Endothelial cell of umbilical vein (primary cell): ENCODE measurements at regions not wholly inside any gene's neighbourhood (a gene's known extent, or its start where the extent isn't known, plus 50 kb on each side); places are given as distances from the start of the nearest gene placed in this dataset.

ENCODE experiments used
- BruUV-seq: library from RNA; stranded (reverse); fragments of 400-500 nt; replicated peaks from 2 replicates; lab custom pipeline; 2021; lab: Mats Ljungman, UMichigan
- CTCF ChIA-PET: fragments of 300-600, 350-600 bp; sonication (Branson Sonifier 250); formaldehyde crosslinking; loops from one replicate; lab custom pipeline; 2021; ENCODE audit warnings: antibody characterized with exemption, inconsistent platforms; lab: Charles Lee
- POLR2A ChIA-PET: fragments of 300-600, 350-600 bp; sonication (Branson Sonifier 250); formaldehyde crosslinking; loops from one replicate; lab custom pipeline; 2021; ENCODE audit warnings: antibody characterized with exemption, inconsistent platforms; lab: Charles Lee
- DNase-seq: peaks from one replicate; pipeline ENCODE4 v3.0.0-alpha.2; 2011; ENCODE audit warnings: low read depth, low spot score
- FAIRE-seq: peaks from 2 replicates; lab custom pipeline; 2011; peaks lifted over from hg19 to GRCh38; lab: Jason Lieb, UNC
- H2AFZ ChIP-seq: 2 replicates; pipeline ENCODE4 v1.6.0; 2012; ENCODE audit warnings: low read depth, low read length, control low read depth, inconsistent platforms
- H3K27ac ChIP-seq: 2 replicates; pipeline ENCODE4 v1.5.1; 2011; ENCODE audit warnings: low read depth, mild to moderate bottlenecking, control low read depth, low read length, moderate library complexity; ENCODE audit not compliant: insufficient read depth
- H3K27me3 ChIP-seq, 2 experiments: 2 replicates each; pipeline versions ENCODE4 v1.6.0 to v1.6.1; 2011; ENCODE audit warnings: low read length in 2 of 2, mixed read lengths in 1 of 2; ENCODE audit not compliant: control insufficient read depth in 2 of 2, insufficient read depth in 2 of 2
- H3K36me3 ChIP-seq, 2 experiments: 2 replicates in 1 of 2; 3 replicates in 1 of 2; pipeline ENCODE4 v1.5.1; 2011; ENCODE audit warnings: low read length in 2 of 2, mild to moderate bottlenecking in 1 of 2, moderate library complexity in 1 of 2; ENCODE audit not compliant: control insufficient read depth in 2 of 2, insufficient read depth in 2 of 2; ENCODE audit errors: extremely low read depth in 1 of 2
- H3K4me1 ChIP-seq: 3 replicates; pipeline ENCODE4 v1.5.1; 2011; ENCODE audit warnings: mild to moderate bottlenecking, low read length; ENCODE audit not compliant: control insufficient read depth, insufficient read depth; ENCODE audit errors: extremely low read depth
- H3K4me2 ChIP-seq: 2 replicates; pipeline ENCODE4 v1.6.1; 2011; ENCODE audit warnings: low read length, control low read depth, mixed read lengths; ENCODE audit not compliant: insufficient read depth
- H3K4me3 ChIP-seq, 3 experiments: fragments of 200-600 bp in 1 of 3; sonication (generic), shearing (Covaris generic) in 1 of 3; replicated peaks in 1 of 3; 2 replicates each; pipeline ENCODE4 v1.5.1; 2011 to 2016; ENCODE audit warnings: control low read depth in 3 of 3, low read length in 3 of 3, mild to moderate bottlenecking in 2 of 3, inconsistent platforms in 1 of 3, low read depth in 1 of 3, moderate library complexity in 1 of 3; ENCODE audit not compliant: insufficient read depth in 1 of 3
- H3K79me2 ChIP-seq: 2 replicates; pipeline ENCODE4 v1.6.0; 2012; ENCODE audit warnings: low read length, inconsistent platforms; ENCODE audit not compliant: control insufficient read depth, insufficient read depth
- H3K9ac ChIP-seq: replicated peaks from 2 replicates; pipeline ENCODE3; 2011; ENCODE audit warnings: low read length, control low read depth; ENCODE audit not compliant: insufficient read depth; ENCODE audit errors: extremely low read depth
- H3K9me1 ChIP-seq: replicated peaks from 3 replicates; pipeline ENCODE4 v1.6.0; 2011; ENCODE audit warnings: mild to moderate bottlenecking, low read length; ENCODE audit not compliant: control insufficient read depth, insufficient read depth; ENCODE audit errors: extremely low read depth
- H3K9me3 ChIP-seq: replicated peaks from 2 replicates; pipeline ENCODE4 v1.5.1; 2012; ENCODE audit warnings: low read length, inconsistent platforms; ENCODE audit not compliant: control insufficient read depth, insufficient read depth
- H4K20me1 ChIP-seq: replicated peaks from 2 replicates; pipeline ENCODE3; 2011; ENCODE audit warnings: mild to moderate bottlenecking, low read length; ENCODE audit not compliant: control insufficient read depth, insufficient read depth; ENCODE audit errors: extremely low read depth
- EZH2 ChIP-seq: IDR thresholded peaks from 2 replicates; pipeline ENCODE4 v1.6.1; 2012; ENCODE audit warnings: borderline replicate concordance, low read depth, mild to moderate bottlenecking, moderate library complexity, low read length, inconsistent platforms; ENCODE audit not compliant: severe bottlenecking
- FOS ChIP-seq: IDR thresholded peaks from 2 replicates; pipeline ENCODE4 v1.6.1; 2011; ENCODE audit warnings: mild to moderate bottlenecking, low read length, moderate library complexity, borderline replicate concordance; ENCODE audit not compliant: insufficient read depth
- GATA2 ChIP-seq: IDR thresholded peaks from 2 replicates; pipeline ENCODE4 v1.7.0; 2011; ENCODE audit warnings: low read depth, mild to moderate bottlenecking, moderate library complexity, mixed read lengths, low read length; ENCODE audit not compliant: insufficient read length, insufficient read depth
- JUN ChIP-seq: IDR thresholded peaks from 2 replicates; pipeline ENCODE4 v1.6.1; 2011; ENCODE audit warnings: borderline replicate concordance, low read depth; ENCODE audit not compliant: insufficient read length, insufficient read depth
- MAX ChIP-seq: IDR thresholded peaks from 2 replicates; pipeline ENCODE4 v1.6.1; 2011; ENCODE audit not compliant: insufficient read depth, insufficient read length
- MYC ChIP-seq: IDR thresholded peaks from one replicate; pipeline ENCODE4 v1.6.1; 2011; ENCODE audit warnings: mild to moderate bottlenecking, low read depth, low read length
- POLR2A ChIP-seq: IDR thresholded peaks from 2 replicates; pipeline ENCODE4 v1.6.1; 2012; ENCODE audit warnings: low read depth, mild to moderate bottlenecking, control low read depth, low read length
- POLR2AphosphoS5 ChIP-seq: IDR thresholded peaks from 2 replicates; pipeline ENCODE4 v1.6.1; 2012; ENCODE audit warnings: low read depth, mild to moderate bottlenecking, control low read depth, low read length, moderate library complexity; ENCODE audit not compliant: insufficient read depth
- dilution Hi-C: fragments of 300-500 bp; cut with MboI; formaldehyde crosslinking; loops from one replicate; pipeline ENCODE4 v1.15.0; 2019; ENCODE audit warnings: low sequenced_read_pairs; ENCODE audit not compliant: extremely low pct_ligation_motif_present
- intact Hi-C: fragments of 100-400 bp; cut with micrococcal nuclease; formaldehyde crosslinking; loops from one replicate; pipeline ENCODE4 v1.10.0; 2022
- TF ChIP-seq, protein P1 (sequence below), 2 donors: IDR thresholded peaks; 1 replicate in 1 of 2; 2 replicates in 1 of 2; pipeline ENCODE4 v1.5.1; 2011; ENCODE audit warnings: low read length in 2 of 2, mild to moderate bottlenecking in 2 of 2, moderate library complexity in 2 of 2, control low read depth in 1 of 2, inconsistent platforms in 1 of 2, low read depth in 1 of 2; ENCODE audit not compliant: insufficient read depth in 1 of 2; ENCODE audit errors: extremely low read depth in 1 of 2

DNA sequence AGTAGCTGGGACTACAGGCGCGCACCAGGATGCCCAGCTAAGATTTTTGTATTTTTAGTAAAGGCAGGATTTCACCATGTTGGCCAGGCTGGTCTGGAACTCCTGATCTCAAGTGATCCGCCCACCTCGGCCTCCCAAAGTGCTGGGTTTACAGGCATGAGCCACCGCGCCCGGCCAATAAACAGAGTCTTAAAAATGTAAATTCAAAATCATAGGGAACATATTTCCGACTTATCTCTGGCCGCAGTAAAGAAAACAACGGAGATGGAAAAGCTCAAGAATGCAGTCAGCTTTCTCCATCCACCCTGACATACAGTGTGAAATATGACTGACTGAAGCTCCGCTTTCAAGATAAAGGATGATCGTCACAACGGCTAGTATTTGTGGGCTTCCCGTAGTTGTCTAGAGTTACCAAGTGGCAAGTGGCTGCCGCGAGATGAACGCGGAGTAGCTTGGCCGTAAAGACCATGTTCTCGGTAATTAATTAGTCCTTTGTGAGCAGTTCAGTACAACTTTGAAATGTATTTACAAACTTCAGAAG, 495.1 kb upstream of the FAT1 start:
- no peak overlapping the region for H2AFZ ChIP-seq
- H3K9me1 ChIP-seq = no peaks in the 10 kb centered on the region
- no peak overlapping the region for H3K4me2 ChIP-seq
- no peak for FAIRE-seq
- H3K36me3 ChIP-seq = no peaks in the 10 kb centered on the region
- H3K4me1 ChIP-seq = no peaks in the 10 kb centered on the region
- no peak overlapping the region for H3K27ac ChIP-seq
- no peak for TF ChIP-seq MAX
- no peak for TF ChIP-seq EZH2
- no peak for TF ChIP-seq POLR2A
- TF ChIP-seq, protein P1, sequence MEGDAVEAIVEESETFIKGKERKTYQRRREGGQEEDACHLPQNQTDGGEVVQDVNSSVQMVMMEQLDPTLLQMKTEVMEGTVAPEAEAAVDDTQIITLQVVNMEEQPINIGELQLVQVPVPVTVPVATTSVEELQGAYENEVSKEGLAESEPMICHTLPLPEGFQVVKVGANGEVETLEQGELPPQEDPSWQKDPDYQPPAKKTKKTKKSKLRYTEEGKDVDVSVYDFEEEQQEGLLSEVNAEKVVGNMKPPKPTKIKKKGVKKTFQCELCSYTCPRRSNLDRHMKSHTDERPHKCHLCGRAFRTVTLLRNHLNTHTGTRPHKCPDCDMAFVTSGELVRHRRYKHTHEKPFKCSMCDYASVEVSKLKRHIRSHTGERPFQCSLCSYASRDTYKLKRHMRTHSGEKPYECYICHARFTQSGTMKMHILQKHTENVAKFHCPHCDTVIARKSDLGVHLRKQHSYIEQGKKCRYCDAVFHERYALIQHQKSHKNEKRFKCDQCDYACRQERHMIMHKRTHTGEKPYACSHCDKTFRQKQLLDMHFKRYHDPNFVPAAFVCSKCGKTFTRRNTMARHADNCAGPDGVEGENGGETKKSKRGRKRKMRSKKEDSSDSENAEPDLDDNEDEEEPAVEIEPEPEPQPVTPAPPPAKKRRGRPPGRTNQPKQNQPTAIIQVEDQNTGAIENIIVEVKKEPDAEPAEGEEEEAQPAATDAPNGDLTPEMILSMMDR (IDR thresholded peaks at IDR 0.05; ENCODE audit: extremely low read depth in 1 of 2, insufficient read depth in 1 of 2, low read depth in 1 of 2, low read length in 2 of 2) = no peak
- TF ChIP-seq FOS = no peak
- no peak for TF ChIP-seq JUN
- TF ChIP-seq POLR2AphosphoS5 = no peak
- TF ChIP-seq MYC = no peak
- no peak for TF ChIP-seq GATA2
- H3K4me3 ChIP-seq = no peak overlapping the region
- peaks cover 2% of the 10 kb centered on the region for H3K9me3 ChIP-seq
- H4K20me1 ChIP-seq = no peaks in the 10 kb centered on the region
- ChIA-PET POLR2A (no interaction called here), CTCF (no interaction called here)
- no peaks in the 10 kb centered on the region for H3K79me2 ChIP-seq
- no TSS peak for BruUV-seq
- no peaks in the 10 kb centered on the region for H3K27me3 ChIP-seq
- H3K9ac ChIP-seq = no peak overlapping the region
- dilution Hi-C loops (no loop called here), intact Hi-C loops (no loop called here)
- DNase-seq = no peak
